Mammary epithelial cell (primary cell): ENCODE measurements at regions not wholly inside any gene's neighbourhood (a gene's known extent, or its start where the extent isn't known, plus 50 kb on each side); places are given as distances from the start of the nearest gene placed in this dataset.

Experiments
- CTCF ChIP-seq, 2 donors: IDR thresholded peaks in 1 of 2; conservative IDR thresholded peaks in 1 of 2; 2 replicates each; pipeline ENCODE4 v1.5.1; 2011 to 2012; ENCODE audit warnings: inconsistent platforms in 2 of 2, low read length in 2 of 2, mild to moderate bottlenecking in 2 of 2, control low read depth in 1 of 2, low read depth in 1 of 2; ENCODE audit not compliant: insufficient read depth in 1 of 2; ENCODE audit errors: extremely low read depth in 1 of 2
- EZH2 ChIP-seq: IDR thresholded peaks from 2 replicates; pipeline ENCODE4 v1.6.1; 2012; ENCODE audit warnings: low read length, inconsistent platforms, borderline replicate concordance

DNA sequence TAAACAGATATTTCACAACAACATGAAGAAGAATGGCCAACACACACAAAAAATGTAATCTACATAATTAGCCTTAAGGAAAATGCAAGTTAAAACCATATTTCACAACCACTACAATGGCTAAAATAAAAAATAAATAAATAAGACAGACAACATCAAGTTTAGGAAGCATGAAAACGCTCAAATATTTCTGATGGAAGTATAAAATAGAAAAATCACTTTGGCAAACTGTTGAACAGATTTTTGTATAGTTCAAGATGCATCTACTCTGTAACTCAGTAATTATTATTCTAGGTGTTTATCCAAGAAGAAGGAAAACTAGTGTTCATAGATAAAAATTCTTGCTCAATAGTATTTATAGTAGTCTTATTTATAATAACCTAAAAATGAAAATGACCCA lies 1410.1 kb upstream of the ADGRB3 start:
- TF ChIP-seq CTCF (conservative IDR thresholded peaks at IDR 0.05 in 1 of 2, IDR thresholded peaks at IDR 0.05 in 1 of 2; ENCODE audit: extremely low read depth in 1 of 2, insufficient read depth in 1 of 2, low read depth in 1 of 2, low read length in 2 of 2) = no peak
- no peak for TF ChIP-seq EZH2
